GM23248 (cell line): ENCODE measurements at regions not wholly inside any gene's neighbourhood (a gene's known extent, or its start where the extent isn't known, plus 50 kb on each side); places are given as distances from the start of the nearest gene placed in this dataset.

Experiments used
- DNase-seq: peaks from one replicate; pipeline ENCODE4 v3.0.0-alpha.2; 2015
- H2AFZ ChIP-seq: fragments of 200-600 bp; sonication (generic); 2 replicates; pipeline ENCODE4 v1.6.1; 2016; ENCODE audit warnings: antibody characterized with exemption
- H3F3A ChIP-seq: fragments of 200-600 bp; sonication (generic); 2 replicates; pipeline ENCODE4 v1.6.1; 2016; ENCODE audit warnings: mild to moderate bottlenecking, antibody characterized with exemption, mixed run types; ENCODE audit not compliant: insufficient read depth
- H3K27ac ChIP-seq: fragments of 200-600 bp; sonication (generic); 2 replicates; pipeline ENCODE4 v1.5.1; 2016; ENCODE audit warnings: mild to moderate bottlenecking
- H3K27me3 ChIP-seq: fragments of 200-600 bp; sonication (generic); replicated peaks from 2 replicates; pipeline ENCODE4 v1.6.1; 2016; ENCODE audit warnings: mild to moderate bottlenecking; ENCODE audit not compliant: insufficient read depth
- H3K36me3 ChIP-seq: fragments of 200-600 bp; sonication (generic); 2 replicates; pipeline ENCODE4 v1.6.1; 2016; ENCODE audit warnings: low read depth, mild to moderate bottlenecking
- H3K4me1 ChIP-seq: fragments of 200-600 bp; sonication (generic); 2 replicates; pipeline ENCODE4 v1.6.1; 2016; ENCODE audit warnings: mild to moderate bottlenecking; ENCODE audit not compliant: insufficient read depth
- H3K4me2 ChIP-seq: fragments of 200-600 bp; sonication (generic); one replicate; pipeline ENCODE4 v1.6.1; 2016; ENCODE audit warnings: mild to moderate bottlenecking; ENCODE audit not compliant: unreplicated experiment
- H3K4me3 ChIP-seq: fragments of 200-600 bp; sonication (generic); 2 replicates; pipeline ENCODE4 v1.5.1; 2016; ENCODE audit warnings: mild to moderate bottlenecking
- H3K79me2 ChIP-seq: fragments of 200-600 bp; sonication (generic); 2 replicates; pipeline ENCODE4 v1.6.1; 2016; ENCODE audit warnings: mild to moderate bottlenecking; ENCODE audit not compliant: insufficient read depth
- H3K9ac ChIP-seq: fragments of 200-600 bp; sonication (generic); 2 replicates; pipeline ENCODE4 v1.6.1; 2016; ENCODE audit warnings: mild to moderate bottlenecking
- H3K9me2 ChIP-seq: fragments of 200-600 bp; sonication (generic); 2 replicates; pipeline ENCODE4 v1.6.1; 2016; ENCODE audit warnings: mixed run types, mild to moderate bottlenecking, moderate library complexity; ENCODE audit not compliant: insufficient read depth
- H3K9me3 ChIP-seq: fragments of 200-600 bp; sonication (generic); one replicate; pipeline ENCODE4 v1.6.1; 2017; ENCODE audit warnings: low read depth
- H4K20me1 ChIP-seq: fragments of 200-600 bp; sonication (generic); 2 replicates; pipeline ENCODE4 v1.6.0; 2016; ENCODE audit not compliant: insufficient read depth
- EZH2 ChIP-seq: fragments of 200-600 bp; sonication (generic); IDR thresholded peaks from 2 replicates; pipeline ENCODE4 v1.6.1; 2018; ENCODE audit warnings: antibody characterized with exemption, mild to moderate bottlenecking; ENCODE audit not compliant: insufficient read depth, poor library complexity, severe bottlenecking
- EZH2phosphoT487 ChIP-seq: fragments of 200-600 bp; sonication (generic); IDR thresholded peaks from 2 replicates; pipeline ENCODE4 v1.6.1; 2018; ENCODE audit warnings: antibody characterized with exemption, moderate library complexity, mild to moderate bottlenecking, low read depth; ENCODE audit not compliant: insufficient read depth
- WGBS, 2 experiments: methylation state at CpG; one replicate each; pipeline ENCODE4 v1.1.6; 2015 to 2017; ENCODE audit warnings: low lambda C conversion rate in 2 of 2, low coverage in 1 of 2; ENCODE audit errors: missing lambda C conversion rate in 2 of 2; 5-methylcytosine and 5-hydroxymethylcytosine counted together
- in situ Hi-C: fragments of 300-500 bp; cut with MboI; formaldehyde crosslinking; loops from 2 replicates; pipeline ENCODE4 v1.15.0; 2020

GRCh38 chr17:5651348-5651747 lies 67.0 kb upstream of the NLRP1 start:
- no peaks in the 10 kb centered on the region for H3K9me3 ChIP-seq
- no peak overlapping the region for H3K4me2 ChIP-seq
- 13 to 20% methylated on average over 3 of the region's 3 CpGs for WGBS, 2 experiments
- H3K27me3 ChIP-seq: peaks cover 4% of the 10 kb centered on the region; the same call in 1 of the 2 replicates
- no peak overlapping the region for H3K9ac ChIP-seq
- no peaks in the 10 kb centered on the region for H3K79me2 ChIP-seq
- H4K20me1 ChIP-seq: no peaks in the 10 kb centered on the region
- H3K36me3 ChIP-seq: no peaks in the 10 kb centered on the region
- no peak for DNase-seq
- no peaks in the 10 kb centered on the region; the same call in 1 of the 2 replicates for H3K9me2 ChIP-seq
- no peak overlapping the region for H2AFZ ChIP-seq
- H3K4me1 ChIP-seq: no peaks in the 10 kb centered on the region
- in situ Hi-C loops: no loop called here
- no peak overlapping the region for H3K27ac ChIP-seq
- no peak overlapping the region for H3K4me3 ChIP-seq
- TF ChIP-seq EZH2phosphoT487 (no peak), EZH2 (no peak)
- H3F3A ChIP-seq: no peaks in the 10 kb centered on the region

GRCh38 chr17:5661491-5662125 lies 77.3 kb upstream of the NLRP1 start:
- in situ Hi-C loops: no loop called here
- Histone ChIP-seq H3K9ac (no peak overlapping the region), H2AFZ (no peak overlapping the region), H3K9me3 (no peaks in the 10 kb centered on the region), H3K9me2 (no peaks in the 10 kb centered on the region), H3K4me1 (no peaks in the 10 kb centered on the region), H3K27me3 (peaks cover 7% of the 10 kb centered on the region), H3K4me2 (no peak overlapping the region), H3K4me3 (no peak overlapping the region), H3K79me2 (no peaks in the 10 kb centered on the region), H3K27ac (no peak overlapping the region), H3F3A (no peaks in the 10 kb centered on the region), H4K20me1 (no peaks in the 10 kb centered on the region), H3K36me3 (no peaks in the 10 kb centered on the region)
- TF ChIP-seq EZH2 (no peak), EZH2phosphoT487 (no peak)
- no peak for DNase-seq
- 30 to 32% methylated on average over 10 of the region's 10 CpGs for WGBS, 2 experiments

GRCh38 chr17:5662409-5663085 lies 78.2 kb upstream of the NLRP1 start:
- no peak for TF ChIP-seq EZH2
- TF ChIP-seq EZH2phosphoT487: no peak
- WGBS, 2 experiments: 14 to 20% methylated on average over 7 of the region's 7 CpGs
- in situ Hi-C loops: no loop called here
- no peaks in the 10 kb centered on the region for H3K79me2 ChIP-seq
- H3K4me3 ChIP-seq: no peak overlapping the region
- no peak overlapping the region for H2AFZ ChIP-seq
- H3K27ac ChIP-seq: no peak overlapping the region
- no peaks in the 10 kb centered on the region for H3K9me2 ChIP-seq
- no peaks in the 10 kb centered on the region for H3K4me1 ChIP-seq
- H3K27me3 ChIP-seq: peaks cover 7% of the 10 kb centered on the region
- H4K20me1 ChIP-seq: no peaks in the 10 kb centered on the region
- H3K9me3 ChIP-seq: no peaks in the 10 kb centered on the region
- H3K9ac ChIP-seq: no peak overlapping the region
- no peaks in the 10 kb centered on the region for H3K36me3 ChIP-seq
- DNase-seq: no peak
- H3F3A ChIP-seq: no peaks in the 10 kb centered on the region
- no peak overlapping the region for H3K4me2 ChIP-seq

GRCh38 chr17:5665164-5665563 lies 80.9 kb upstream of the NLRP1 start:
- H3K4me2 ChIP-seq: no peak overlapping the region
- H3K9me3 ChIP-seq: no peaks in the 10 kb centered on the region
- peak; percentile 8 for DNase-seq
- no peaks in the 10 kb centered on the region for H3K36me3 ChIP-seq
- no peaks in the 10 kb centered on the region for H3F3A ChIP-seq
- H4K20me1 ChIP-seq: no peaks in the 10 kb centered on the region
- no peaks in the 10 kb centered on the region for H3K4me1 ChIP-seq
- WGBS, 2 experiments: 17 to 18% methylated on average over 12 of the region's 12 CpGs
- peaks cover 7% of the 10 kb centered on the region for H3K27me3 ChIP-seq
- no peak overlapping the region for H3K9ac ChIP-seq
- no peak overlapping the region for H3K4me3 ChIP-seq
- H3K79me2 ChIP-seq: no peaks in the 10 kb centered on the region
- TF ChIP-seq EZH2 (no peak), EZH2phosphoT487 (no peak)
- H3K9me2 ChIP-seq: no peaks in the 10 kb centered on the region
- H2AFZ ChIP-seq: no peak overlapping the region
- H3K27ac ChIP-seq: no peak overlapping the region
- in situ Hi-C loops: no loop called here
